ENCODE measurements at regions not wholly inside any gene's neighbourhood (a gene's known extent, or its start where the extent isn't known, plus 50 kb on each side); places are given as distances from the start of the nearest gene placed in this dataset.

GRCh38 chr4:58551676-58552075 lies 1441.5 kb upstream of the IGFBP7 start:
- no peak for DNase-seq

DNA sequence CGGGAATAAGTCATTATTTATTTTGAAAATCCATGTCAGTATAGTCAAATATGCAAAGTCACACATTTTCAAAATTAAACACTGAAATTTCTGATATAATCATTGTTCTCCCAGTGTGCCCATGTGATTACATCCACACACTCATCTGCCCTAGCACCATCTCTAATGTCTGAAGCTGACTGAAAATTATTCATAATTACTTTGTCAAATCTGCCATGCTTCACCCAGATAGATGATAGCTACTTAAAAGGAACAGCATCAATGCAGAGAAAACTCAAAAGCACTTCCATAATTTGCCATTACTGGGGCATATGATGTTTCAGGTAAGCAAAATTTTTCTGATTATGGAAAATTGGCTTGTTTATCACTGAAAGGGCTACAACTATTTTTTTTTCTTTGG lies 1433.3 kb upstream of the IGFBP7 start:
- no peak for DNase-seq

DNA sequence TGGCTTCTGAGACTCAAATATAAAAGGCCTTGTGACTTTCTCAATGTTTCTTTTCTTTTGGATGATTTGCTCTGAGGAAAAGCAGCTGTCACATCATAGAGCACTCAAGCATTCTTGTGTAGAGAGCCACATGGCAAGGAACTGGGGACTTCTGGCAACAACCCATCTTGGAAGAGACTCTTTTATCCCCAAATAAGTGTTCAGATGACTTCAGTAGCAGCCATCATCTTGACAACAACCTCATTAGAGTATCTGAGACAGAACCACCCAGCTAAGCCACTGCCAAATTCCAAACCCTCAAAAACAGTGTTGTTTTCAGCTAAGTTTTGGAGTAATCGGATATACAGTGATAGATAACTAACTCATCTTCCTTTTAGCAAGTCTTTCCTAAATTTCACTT lies 1431.7 kb upstream of the IGFBP7 start:
- DNase-seq = no peak

DNA sequence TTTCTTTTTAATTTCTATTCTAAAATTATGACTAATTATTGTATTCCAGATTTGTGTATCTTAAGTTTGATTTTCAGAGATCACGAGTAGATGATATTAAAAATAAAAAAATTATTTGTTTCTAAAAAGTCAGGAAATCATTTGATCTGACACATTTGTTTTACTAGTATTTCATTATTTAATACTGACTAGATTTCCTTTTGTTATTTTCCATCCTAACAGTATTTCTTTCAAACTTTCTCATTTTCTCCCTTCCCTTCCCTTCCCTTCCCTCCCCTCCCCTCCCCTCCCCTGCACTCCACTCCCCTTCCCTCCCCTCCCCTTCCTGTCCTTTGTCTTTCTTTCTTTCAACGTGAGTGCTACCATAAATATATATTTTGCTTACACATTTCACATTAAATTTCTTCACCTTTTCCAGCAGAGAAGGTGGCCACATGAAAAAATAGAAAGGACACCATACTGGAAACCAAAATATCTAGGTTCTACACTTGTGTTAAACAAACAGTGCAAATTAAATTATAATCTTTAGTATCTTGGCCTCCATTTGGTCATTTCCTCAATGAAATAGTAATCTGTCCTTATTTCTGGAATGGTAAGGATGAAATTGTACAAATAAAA lies 1412.7 kb upstream of the IGFBP7 start:
- DNase-seq = no peak

DNA sequence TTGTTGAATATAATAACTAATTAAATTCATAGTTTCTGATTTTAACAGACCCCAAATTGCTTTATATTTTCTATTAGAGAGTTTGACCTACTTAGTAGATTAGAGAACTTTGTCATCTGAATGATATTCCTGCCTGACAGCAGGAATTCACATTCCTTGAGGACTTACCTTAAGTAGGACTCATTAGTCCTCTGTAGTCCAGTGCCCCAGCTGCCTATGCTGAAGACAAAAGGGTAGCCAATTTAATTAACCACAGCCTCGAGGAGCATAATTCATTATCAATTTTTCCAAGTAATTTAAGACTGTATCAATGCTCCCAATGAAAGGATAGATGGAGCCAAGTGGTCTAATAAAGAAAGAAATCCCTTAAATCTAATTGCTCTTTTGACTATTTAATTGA lies 1405.0 kb upstream of the IGFBP7 start:
- DNase-seq = no peak

DNA sequence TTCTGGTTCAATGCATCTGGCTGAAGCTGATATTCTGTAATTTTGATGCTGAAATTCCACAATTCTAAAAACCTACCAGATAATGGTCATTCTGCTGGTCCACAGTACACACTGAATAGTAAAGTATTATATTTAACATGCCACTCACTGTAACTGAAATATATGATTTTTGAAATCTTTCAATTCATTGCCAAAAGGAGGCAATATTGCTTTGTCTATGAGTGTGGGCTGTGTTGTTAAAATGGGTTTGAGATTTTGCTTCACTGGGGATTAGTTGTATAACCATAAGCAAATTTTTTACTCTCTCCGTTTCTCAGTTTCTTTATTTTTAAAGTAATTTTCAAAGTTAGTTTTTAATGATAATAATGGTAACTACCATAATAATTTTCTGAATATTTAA lies 1404.1 kb upstream of the IGFBP7 start:
- peak; percentile 4 for DNase-seq

GRCh38 chr4:58510652-58511051 lies 1400.5 kb upstream of the IGFBP7 start:
- no peak for DNase-seq

DNA sequence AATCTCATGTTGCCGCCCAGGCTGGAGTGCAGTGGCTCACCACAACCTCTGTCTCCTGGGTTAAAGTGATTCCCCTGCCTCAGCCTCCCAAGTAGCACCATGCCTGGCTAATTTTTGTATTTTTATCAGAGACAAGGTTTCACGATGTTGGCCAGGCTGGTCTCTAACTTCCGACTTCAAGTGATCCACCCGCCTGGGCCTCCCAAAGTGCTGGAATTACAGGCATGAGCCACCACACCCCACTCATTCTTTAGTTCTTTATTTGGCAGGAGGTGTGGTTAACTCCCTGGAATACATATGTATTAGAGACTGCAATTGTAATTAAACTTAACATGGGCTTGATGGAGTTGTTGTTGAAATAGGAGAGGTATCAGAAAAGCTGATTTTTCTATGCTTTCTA lies 1396.9 kb upstream of the IGFBP7 start:
- DNase-seq = no peak

DNA sequence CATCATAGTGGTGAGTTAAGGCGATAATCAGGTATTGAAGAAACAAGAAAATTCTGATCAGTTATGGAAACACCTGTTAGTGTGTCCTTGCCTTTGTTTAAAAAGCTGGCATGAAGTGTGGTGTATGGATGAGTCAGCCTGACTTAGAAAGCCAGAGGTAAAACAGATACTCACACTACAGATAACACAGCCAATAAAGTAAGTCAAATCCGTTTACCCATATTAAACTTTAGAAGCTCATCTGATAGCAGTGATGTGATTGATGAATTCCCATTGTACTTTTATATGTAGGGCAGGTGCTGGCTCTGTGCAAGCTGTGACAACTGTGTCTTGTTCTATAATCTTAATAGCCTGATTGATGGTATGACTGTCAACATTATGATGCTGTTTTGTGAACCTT lies 1392.7 kb upstream of the IGFBP7 start:
- DNase-seq = no peak

DNA sequence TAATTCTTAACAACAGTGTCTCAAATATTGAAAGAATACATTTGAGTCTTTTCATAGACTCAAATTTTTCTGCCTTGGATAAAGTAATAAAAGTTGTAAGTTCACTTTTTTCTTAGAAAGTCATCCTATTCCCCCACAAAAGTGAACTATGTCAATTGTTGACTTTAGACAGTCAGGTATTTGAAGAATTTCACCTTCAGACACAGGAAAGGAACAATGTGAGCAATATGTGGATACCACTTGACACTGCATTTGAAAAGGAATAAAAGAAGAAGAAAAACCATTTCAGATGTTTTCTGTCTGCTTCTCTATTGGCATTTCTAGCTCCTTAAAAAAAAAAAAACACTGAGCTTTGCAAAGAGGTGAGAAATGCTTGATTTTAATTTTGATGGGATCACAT lies 1389.0 kb upstream of the IGFBP7 start:
- DNase-seq = no peak

GRCh38 chr4:58491620-58492019 lies 1381.4 kb upstream of the IGFBP7 start:
- no peak for DNase-seq

- no peak for DNase-seq
These were observed 1367.8 kb upstream of the IGFBP7 start for GRCh38 chr4:58477950-58478349.

GRCh38 chr4:58477513-58477912 lies 1367.3 kb upstream of the IGFBP7 start:
- no peak for DNase-seq

DNA sequence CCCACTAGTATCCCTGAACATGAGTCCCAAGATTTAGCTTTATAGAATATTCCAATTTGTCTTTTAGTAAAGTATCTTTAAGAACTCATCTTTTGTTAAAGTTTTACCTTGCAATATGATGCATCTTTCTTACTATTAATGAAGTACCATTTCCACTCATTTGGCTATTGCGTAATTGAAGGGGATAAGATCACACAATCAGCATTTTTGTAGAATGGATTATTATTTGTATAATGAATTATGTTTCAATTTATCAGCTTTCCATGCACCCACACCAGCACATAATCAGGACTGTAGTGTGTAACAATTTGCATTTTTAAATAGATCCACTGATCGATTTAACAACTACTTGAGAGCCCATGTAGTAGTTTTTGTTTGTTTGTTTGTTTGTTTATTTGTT lies 1364.9 kb upstream of the IGFBP7 start:
- no peak for DNase-seq

GRCh38 chr4:58465031-58465430 lies 1354.8 kb upstream of the IGFBP7 start:
- no peak for DNase-seq

DNA sequence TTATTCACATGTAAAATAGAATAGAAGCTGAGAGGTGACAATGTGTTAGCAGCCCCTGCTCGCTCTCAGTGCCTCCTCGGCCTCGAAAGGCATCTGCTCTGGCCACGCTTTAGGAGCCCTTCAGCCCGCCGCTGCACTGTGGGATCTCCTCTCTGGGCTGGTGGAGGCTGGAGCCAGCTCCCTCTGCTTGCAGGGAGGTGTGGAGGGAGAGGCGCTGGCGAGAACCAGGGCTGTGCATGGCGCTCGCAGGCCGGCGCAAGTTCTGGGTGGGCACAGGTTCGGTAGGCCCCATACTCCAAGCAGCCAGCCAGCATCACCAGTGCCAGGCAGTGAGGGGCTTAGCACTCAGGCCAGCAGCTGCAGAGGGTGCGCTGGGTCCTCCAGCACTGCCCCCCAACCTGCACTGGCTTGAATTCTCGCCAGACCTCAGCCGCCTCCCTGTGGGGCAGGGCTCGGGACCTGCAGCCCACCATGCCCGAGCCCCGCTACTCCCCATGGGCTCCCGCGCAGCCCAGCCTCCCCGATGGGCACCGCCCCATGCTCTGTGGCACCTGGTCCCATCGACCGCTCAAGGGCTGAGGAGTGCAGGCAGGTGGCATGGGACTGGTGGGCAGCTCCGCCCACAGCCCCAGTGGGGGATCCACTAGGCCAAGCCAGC lies 1346.7 kb upstream of the IGFBP7 start:
- no peak for DNase-seq

DNA sequence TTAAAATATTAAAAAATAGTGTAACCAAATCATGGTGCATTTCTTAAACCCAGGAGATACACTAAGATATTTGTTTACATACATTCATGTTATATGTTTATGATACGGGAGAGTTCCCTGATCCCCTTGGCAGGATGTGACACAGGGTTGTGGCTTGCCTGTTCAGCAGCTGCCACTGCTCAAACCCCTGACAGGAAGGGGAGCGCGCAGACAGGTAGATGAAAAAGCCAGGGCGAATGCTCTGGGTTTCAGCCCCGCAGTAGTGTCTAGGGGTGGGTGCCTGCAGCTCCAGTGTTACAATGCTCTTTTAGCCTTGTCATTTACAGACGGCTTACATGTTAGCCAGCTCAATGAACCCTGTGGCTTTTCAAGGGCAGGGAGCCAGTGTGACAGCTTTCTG lies 1343.8 kb upstream of the IGFBP7 start:
- no peak for DNase-seq

- no peak for DNase-seq
These were observed 1341.5 kb upstream of the IGFBP7 start for GRCh38 chr4:58451707-58452106.

- no peak for DNase-seq
These were observed 1325.7 kb upstream of the IGFBP7 start for GRCh38 chr4:58435871-58436270.

DNA sequence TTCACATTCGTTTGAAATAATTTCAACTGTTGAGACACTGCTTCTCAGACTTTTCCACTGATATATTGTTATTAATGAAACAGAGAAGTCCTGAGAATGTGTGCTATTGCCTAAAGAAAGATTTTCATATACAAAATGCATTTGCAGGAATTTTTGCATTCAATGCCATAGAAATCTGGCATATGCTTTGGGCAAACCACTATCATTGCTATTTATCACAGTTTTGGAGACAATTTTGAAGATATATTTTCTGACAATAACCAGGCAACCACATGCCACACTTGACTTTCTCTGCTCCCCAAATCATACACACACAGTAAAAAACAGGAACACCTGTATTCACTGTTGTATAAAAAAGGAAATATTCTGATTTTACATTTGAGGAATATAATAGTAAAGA lies 1303.7 kb upstream of the IGFBP7 start:
- no peak for DNase-seq

DNA sequence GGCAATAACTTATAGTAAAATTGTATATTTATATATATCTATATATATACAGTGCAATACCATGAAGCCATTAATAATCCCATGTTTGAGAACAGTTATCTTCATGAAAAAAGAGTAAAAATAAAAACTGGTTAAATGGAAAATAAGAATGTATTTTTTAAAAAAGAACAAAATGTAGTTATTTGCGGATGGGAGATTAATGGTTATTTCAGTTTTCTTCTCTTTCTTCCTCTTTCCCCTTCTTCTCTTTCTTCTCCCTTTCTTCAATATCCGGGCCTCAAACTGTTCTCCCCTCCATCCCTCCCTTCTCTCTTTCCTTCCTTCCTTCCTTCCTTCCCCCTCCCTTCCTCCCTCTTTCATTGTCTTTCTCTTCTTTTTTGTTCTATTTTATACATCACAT lies 1301.7 kb upstream of the IGFBP7 start:
- DNase-seq = no peak

- no peak for DNase-seq
These were observed 1296.6 kb upstream of the IGFBP7 start for GRCh38 chr4:58406762-58407161.

GRCh38 chr4:58368221-58368620 lies 1258.0 kb upstream of the IGFBP7 start:
- peak; percentile 73 for DNase-seq

GRCh38 chr4:58360354-58361133 lies 1250.4 kb upstream of the IGFBP7 start:
- DNase-seq = no peak

Data from NCI-H1092 treated with DMSO at 0.1 percent for 48 hours (cell line).